ENCODE measurements at regions not wholly inside any gene's neighbourhood (a gene's known extent, or its start where the extent isn't known, plus 50 kb on each side); places are given as distances from the start of the nearest gene placed in this dataset.

GRCh38 chr2:208978946-208979345, 444.9 kb upstream of the MAP2 start:
- no peak for TF ChIP-seq CTCF (conservative IDR thresholded peaks at IDR 0.05; ENCODE audit: low read depth in 2 of 2)
- TF ChIP-seq JUNB (IDR thresholded peaks at IDR 0.05; ENCODE audit: unreplicated experiment): no peak
- TF ChIP-seq POLR2AphosphoS5 (IDR thresholded peaks at IDR 0.05; ENCODE audit: low read depth): no peak
- TF ChIP-seq ZNF331 (CRISPR knock-in tag; IDR thresholded peaks at IDR 0.05; ENCODE audit: low read depth): no peak
- no peak for TF ChIP-seq NANOG (IDR thresholded peaks at IDR 0.05; ENCODE audit: borderline replicate concordance)
- TF ChIP-seq EZH2phosphoT487 (IDR thresholded peaks at IDR 0.05; ENCODE audit: unreplicated experiment): no peak
- no peak for TF ChIP-seq ZNF462 (CRISPR knock-in tag; IDR thresholded peaks at IDR 0.05)
- TF ChIP-seq REST (IDR thresholded peaks at IDR 0.05; ENCODE audit: unreplicated experiment): no peak
- no peak for TF ChIP-seq ZNF114 (CRISPR knock-in tag; IDR thresholded peaks at IDR 0.05)
- no peak for TF ChIP-seq ETS1 (IDR thresholded peaks at IDR 0.05)
- TF ChIP-seq CREB1 (CRISPR knock-in tag; IDR thresholded peaks at IDR 0.05; ENCODE audit: low read depth): no peak
- no peak for TF ChIP-seq STAT1 (IDR thresholded peaks at IDR 0.05; ENCODE audit: unreplicated experiment)
- no peak for TF ChIP-seq EZH2 (IDR thresholded peaks at IDR 0.05; ENCODE audit: low read depth, unreplicated experiment)
- Mint-ChIP-seq H3K27ac (no peak overlapping the region), H3K4me3 (no peak overlapping the region), H3K27me3 (ENCODE audit: insufficient read depth, low read depth, poor library complexity) (peaks cover 2% of the 10 kb centered on the region), H3K4me1 (no peaks in the 10 kb centered on the region), H3K36me3 (ENCODE audit: low read depth) (no peaks in the 10 kb centered on the region), H3K9me3 (no peaks in the 10 kb centered on the region)
- Histone ChIP-seq H3K4me2 (no peak overlapping the region), H3K36me3 (ENCODE audit: insufficient read depth) (no peaks in the 10 kb centered on the region), H3K4me1 (ENCODE audit: insufficient read depth) (no peaks in the 10 kb centered on the region), H3K27ac (ENCODE audit: low read depth) (no peak overlapping the region), H2AFZ (no peak overlapping the region), H4K20me1 (replicated peaks; ENCODE audit: insufficient read depth) (no peaks in the 10 kb centered on the region), H3F3A (replicated peaks; ENCODE audit: low read depth) (no peaks in the 10 kb centered on the region), H3K27me3 (ENCODE audit: insufficient read depth) (no peaks in the 10 kb centered on the region), H3K4me3 (no peak overlapping the region), H3K79me2 (replicated peaks; ENCODE audit: insufficient read depth) (no peaks in the 10 kb centered on the region), H3K9me2 (ENCODE audit: insufficient read depth) (peaks cover 3% of the 10 kb centered on the region; the same call in 1 of the 2 replicates)
- DNase-seq (ENCODE audit: low spot score) (no peak), ATAC-seq (no peak)
